ENCODE measurements at regions not wholly inside any gene's neighbourhood (a gene's known extent, or its start where the extent isn't known, plus 50 kb on each side); places are given as distances from the start of the nearest gene placed in this dataset.

GRCh38 chr3:174776123-174776522 is 83.0 kb upstream of the NAALADL2 start:
- no peak overlapping the region for H3K4me3 ChIP-seq (ENCODE audit: control insufficient read depth, low read depth, low read length)
- TF ChIP-seq CTCF (conservative IDR thresholded peaks at IDR 0.05; ENCODE audit: control insufficient read depth, insufficient read depth, low read depth, low read length): no peak
- no peak for DNase-seq (ENCODE audit: low read depth)

GRCh38 chr3:174776636-174777035 is 82.5 kb upstream of the NAALADL2 start:
- no peak for DNase-seq (ENCODE audit: low read depth)
- no peak overlapping the region for H3K4me3 ChIP-seq (ENCODE audit: control insufficient read depth, low read depth, low read length)
- TF ChIP-seq CTCF (conservative IDR thresholded peaks at IDR 0.05; ENCODE audit: control insufficient read depth, insufficient read depth, low read depth, low read length): no peak

- no peak for TF ChIP-seq CTCF (conservative IDR thresholded peaks at IDR 0.05; ENCODE audit: control insufficient read depth, insufficient read depth, low read depth, low read length)
- no peak overlapping the region for H3K4me3 ChIP-seq (ENCODE audit: control insufficient read depth, low read depth, low read length)
- no peak for DNase-seq (ENCODE audit: low read depth)
These were observed 81.3 kb upstream of the NAALADL2 start for GRCh38 chr3:174777813-174778212.

- no peak overlapping the region for H3K4me3 ChIP-seq (ENCODE audit: control insufficient read depth, low read depth, low read length)
- no peak for DNase-seq (ENCODE audit: low read depth)
- no peak for TF ChIP-seq CTCF (conservative IDR thresholded peaks at IDR 0.05; ENCODE audit: control insufficient read depth, insufficient read depth, low read depth, low read length)
These were observed 75.6 kb upstream of the NAALADL2 start for GRCh38 chr3:174783502-174783901.

- peak; percentile 5 for DNase-seq (ENCODE audit: low read depth)
- no peak overlapping the region for H3K4me3 ChIP-seq (ENCODE audit: control insufficient read depth, low read depth, low read length)
- TF ChIP-seq CTCF (conservative IDR thresholded peaks at IDR 0.05; ENCODE audit: control insufficient read depth, insufficient read depth, low read depth, low read length): no peak
These were observed 74.8 kb upstream of the NAALADL2 start for GRCh38 chr3:174784206-174784934.

- DNase-seq (ENCODE audit: low read depth): no peak
- TF ChIP-seq CTCF (conservative IDR thresholded peaks at IDR 0.05; ENCODE audit: control insufficient read depth, insufficient read depth, low read depth, low read length): no peak
These were observed 72.3 kb upstream of the NAALADL2 start for GRCh38 chr3:174786825-174787224.

More at GRCh38 chr3:174786825-174787224, 72.3 kb upstream of the NAALADL2 start:
- no peak overlapping the region for H3K4me3 ChIP-seq (ENCODE audit: control insufficient read depth, low read depth, low read length)
